HFFc6 (cell line): ENCODE measurements at regions not wholly inside any gene's neighbourhood (a gene's known extent, or its start where the extent isn't known, plus 50 kb on each side); places are given as distances from the start of the nearest gene placed in this dataset.

ENCODE experiments used
- DNase-seq: peaks from one replicate; pipeline ENCODE4 v3.0.0-alpha.2; 2018
- H3K27ac Mint-ChIP-seq: 2 replicates; pipeline ENCODE4 v1.8.0; 2020; ENCODE audit warnings: mild to moderate bottlenecking, mixed read lengths
- H3K27me3 Mint-ChIP-seq: 2 replicates; pipeline ENCODE4 v1.8.0; 2021; ENCODE audit warnings: mild to moderate bottlenecking, moderate library complexity, mixed read lengths; ENCODE audit not compliant: insufficient read depth
- H3K36me3 Mint-ChIP-seq: 2 replicates; pipeline ENCODE4 v1.8.0; 2021; ENCODE audit warnings: low read depth, mixed read lengths
- H3K4me1 Mint-ChIP-seq: 2 replicates; pipeline ENCODE4 v1.8.0; 2020; ENCODE audit warnings: low read depth, mixed read lengths
- H3K4me3 Mint-ChIP-seq: 2 replicates; pipeline ENCODE4 v1.8.0; 2020; ENCODE audit warnings: mild to moderate bottlenecking, moderate library complexity, mixed read lengths
- H3K9me3 Mint-ChIP-seq: 2 replicates; pipeline ENCODE4 v1.8.0; 2020; ENCODE audit warnings: mild to moderate bottlenecking, mixed read lengths
- TF ChIP-seq, protein P1 (sequence below): fragments of 200-600 bp; sonication (generic); IDR thresholded peaks from 2 replicates; pipeline ENCODE4 v1.5.0; 2021; ENCODE audit warnings: antibody characterized with exemption, mild to moderate bottlenecking

DNA sequence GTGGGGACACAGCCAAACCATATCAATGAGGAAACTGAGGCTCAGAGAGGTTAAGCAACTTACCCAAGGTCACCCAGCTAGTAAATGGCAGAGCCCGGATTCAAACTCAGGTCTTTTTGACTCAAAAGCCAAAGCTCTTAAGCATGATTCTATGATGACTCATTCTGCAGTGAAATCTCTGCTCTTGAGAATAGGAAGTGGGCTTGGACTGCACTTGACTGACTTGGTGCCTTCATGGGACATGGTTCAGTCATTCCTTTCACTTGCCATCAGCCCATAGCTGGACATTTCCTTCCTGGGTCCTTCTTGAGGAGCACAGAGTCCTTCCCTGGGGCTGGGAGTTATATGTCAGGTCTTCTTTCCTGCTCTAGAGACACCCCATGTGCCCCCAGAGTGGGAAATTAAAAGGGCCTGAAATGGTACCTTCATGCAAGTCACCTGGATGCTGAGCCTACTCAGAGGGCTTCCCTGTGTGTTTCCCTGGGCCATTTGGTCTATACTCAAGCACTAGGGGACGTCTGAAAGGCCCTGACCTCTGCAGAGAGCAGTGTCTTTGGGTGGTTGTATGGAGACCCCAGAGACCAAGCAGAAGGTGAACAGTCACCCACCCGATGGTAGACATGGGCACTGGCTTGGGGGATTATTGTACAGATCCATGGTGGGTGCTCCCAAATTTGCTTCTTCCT is 62.4 kb upstream of the SDK1 start:
- no peaks in the 10 kb centered on the region for H3K4me1 Mint-ChIP-seq
- TF ChIP-seq, protein P1, sequence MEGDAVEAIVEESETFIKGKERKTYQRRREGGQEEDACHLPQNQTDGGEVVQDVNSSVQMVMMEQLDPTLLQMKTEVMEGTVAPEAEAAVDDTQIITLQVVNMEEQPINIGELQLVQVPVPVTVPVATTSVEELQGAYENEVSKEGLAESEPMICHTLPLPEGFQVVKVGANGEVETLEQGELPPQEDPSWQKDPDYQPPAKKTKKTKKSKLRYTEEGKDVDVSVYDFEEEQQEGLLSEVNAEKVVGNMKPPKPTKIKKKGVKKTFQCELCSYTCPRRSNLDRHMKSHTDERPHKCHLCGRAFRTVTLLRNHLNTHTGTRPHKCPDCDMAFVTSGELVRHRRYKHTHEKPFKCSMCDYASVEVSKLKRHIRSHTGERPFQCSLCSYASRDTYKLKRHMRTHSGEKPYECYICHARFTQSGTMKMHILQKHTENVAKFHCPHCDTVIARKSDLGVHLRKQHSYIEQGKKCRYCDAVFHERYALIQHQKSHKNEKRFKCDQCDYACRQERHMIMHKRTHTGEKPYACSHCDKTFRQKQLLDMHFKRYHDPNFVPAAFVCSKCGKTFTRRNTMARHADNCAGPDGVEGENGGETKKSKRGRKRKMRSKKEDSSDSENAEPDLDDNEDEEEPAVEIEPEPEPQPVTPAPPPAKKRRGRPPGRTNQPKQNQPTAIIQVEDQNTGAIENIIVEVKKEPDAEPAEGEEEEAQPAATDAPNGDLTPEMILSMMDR: no peak
- peaks cover 59% of the 10 kb centered on the region for H3K9me3 Mint-ChIP-seq
- H3K27me3 Mint-ChIP-seq: no peaks in the 10 kb centered on the region
- no peak overlapping the region for H3K27ac Mint-ChIP-seq
- H3K4me3 Mint-ChIP-seq: no peak overlapping the region
- H3K36me3 Mint-ChIP-seq: peaks cover 5% of the 10 kb centered on the region
- DNase-seq: no peak

DNA sequence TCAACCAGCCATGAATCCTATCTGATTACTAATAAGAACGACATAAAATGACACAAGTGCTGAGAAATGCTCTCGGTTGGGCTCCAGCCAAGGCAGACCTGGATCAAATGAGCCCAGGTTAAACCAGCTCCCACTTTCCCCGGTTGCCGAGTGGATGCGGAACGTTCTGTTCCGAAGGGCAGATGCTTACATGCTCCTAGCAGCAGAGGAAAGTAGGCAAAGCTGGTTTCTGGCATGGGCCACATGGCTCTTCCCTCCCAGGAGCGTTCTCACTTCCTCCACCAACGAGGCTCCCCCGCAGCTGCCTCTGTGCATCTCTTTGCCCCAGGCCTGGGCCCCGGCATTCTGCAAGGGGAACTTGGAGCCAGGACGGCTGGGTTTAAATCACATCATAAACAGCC is 61.8 kb upstream of the SDK1 start:
- Mint-ChIP-seq H3K4me3 (no peak overlapping the region), H3K27ac (no peak overlapping the region), H3K36me3 (peaks cover 5% of the 10 kb centered on the region), H3K27me3 (no peaks in the 10 kb centered on the region), H3K9me3 (peaks cover 60% of the 10 kb centered on the region), H3K4me1 (0 out of 2 replicates have a peak, but pooled peaks cover under 1% of the 10 kb centered on the region)
- TF ChIP-seq, protein P1: no peak
- no peak for DNase-seq

DNA sequence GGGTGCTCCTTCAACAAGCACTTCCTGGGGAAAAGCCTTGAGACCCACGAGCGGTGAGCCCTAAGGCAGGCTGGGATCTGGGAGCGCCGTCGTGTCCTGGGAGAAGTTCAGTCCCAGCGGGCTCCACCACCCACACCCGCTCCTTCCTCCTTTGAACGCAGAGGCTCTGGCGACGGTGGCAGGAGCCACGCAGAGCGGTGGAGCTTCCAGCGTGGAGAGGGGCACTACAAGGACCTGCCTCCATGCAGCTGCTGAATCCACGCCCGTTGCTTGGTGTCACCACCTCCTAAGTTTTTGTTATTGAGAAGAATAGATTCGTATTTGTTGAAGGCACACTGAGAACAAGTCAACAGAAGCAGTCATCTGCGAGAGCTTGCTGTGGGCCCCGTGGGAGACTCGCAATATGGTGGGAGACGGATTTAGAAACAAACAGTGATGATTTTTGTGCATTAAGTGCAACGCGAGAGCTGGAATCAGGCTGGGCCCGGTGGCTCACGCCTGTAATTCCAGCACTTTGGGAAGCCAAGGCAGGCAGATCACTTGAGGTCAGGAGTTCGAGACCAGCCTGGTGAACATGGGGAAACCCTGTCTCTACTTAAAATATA is 60.1 kb upstream of the SDK1 start:
- DNase-seq: no peak
- H3K4me1 Mint-ChIP-seq: 0 out of 2 replicates have a peak, but pooled peaks cover 4% of the 10 kb centered on the region
- H3K27me3 Mint-ChIP-seq: no peaks in the 10 kb centered on the region
- no peak overlapping the region for H3K27ac Mint-ChIP-seq
- no peak overlapping the region for H3K4me3 Mint-ChIP-seq
- peaks cover 55% of the 10 kb centered on the region for H3K9me3 Mint-ChIP-seq
- TF ChIP-seq, protein P1: no peak
- H3K36me3 Mint-ChIP-seq: peaks cover 5% of the 10 kb centered on the region; the same call in 1 of the 2 replicates

DNA sequence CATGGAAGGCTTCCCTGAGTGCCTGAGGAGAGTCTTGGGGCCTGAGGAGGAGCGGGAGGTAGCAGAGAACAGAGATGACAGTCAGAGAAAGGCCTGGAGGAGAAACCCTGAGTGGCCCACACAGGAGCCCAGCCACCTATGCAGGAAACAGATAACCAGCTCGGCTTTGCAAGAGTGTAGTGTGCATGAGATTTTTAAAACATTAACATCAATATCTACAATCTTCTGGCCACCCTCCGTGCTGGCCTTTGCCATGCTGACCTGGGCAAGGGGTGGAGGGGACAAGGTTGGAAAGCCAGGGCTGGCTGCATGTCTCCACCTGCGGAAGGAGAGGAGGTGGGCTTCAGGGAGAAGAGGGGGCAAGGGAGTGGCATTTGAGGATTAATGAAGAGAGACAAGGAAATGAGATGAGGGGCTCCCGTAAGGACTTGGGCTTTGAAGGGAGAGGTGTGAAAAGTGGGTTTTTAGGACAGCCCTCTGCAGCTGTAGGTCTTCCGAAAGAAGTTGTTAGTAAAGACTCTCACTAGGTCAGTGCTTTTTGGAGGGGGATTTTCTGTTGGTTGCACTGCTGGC is 59.3 kb upstream of the SDK1 start:
- Mint-ChIP-seq H3K27me3 (no peaks in the 10 kb centered on the region; the same call in 1 of the 2 replicates), H3K4me3 (no peak overlapping the region), H3K27ac (no peak overlapping the region), H3K36me3 (peaks cover 10% of the 10 kb centered on the region; the same call in 1 of the 2 replicates), H3K9me3 (peaks cover 58% of the 10 kb centered on the region), H3K4me1 (0 out of 2 replicates have a peak, but pooled peaks cover 4% of the 10 kb centered on the region)
- DNase-seq: no peak
- TF ChIP-seq, protein P1: no peak

DNA sequence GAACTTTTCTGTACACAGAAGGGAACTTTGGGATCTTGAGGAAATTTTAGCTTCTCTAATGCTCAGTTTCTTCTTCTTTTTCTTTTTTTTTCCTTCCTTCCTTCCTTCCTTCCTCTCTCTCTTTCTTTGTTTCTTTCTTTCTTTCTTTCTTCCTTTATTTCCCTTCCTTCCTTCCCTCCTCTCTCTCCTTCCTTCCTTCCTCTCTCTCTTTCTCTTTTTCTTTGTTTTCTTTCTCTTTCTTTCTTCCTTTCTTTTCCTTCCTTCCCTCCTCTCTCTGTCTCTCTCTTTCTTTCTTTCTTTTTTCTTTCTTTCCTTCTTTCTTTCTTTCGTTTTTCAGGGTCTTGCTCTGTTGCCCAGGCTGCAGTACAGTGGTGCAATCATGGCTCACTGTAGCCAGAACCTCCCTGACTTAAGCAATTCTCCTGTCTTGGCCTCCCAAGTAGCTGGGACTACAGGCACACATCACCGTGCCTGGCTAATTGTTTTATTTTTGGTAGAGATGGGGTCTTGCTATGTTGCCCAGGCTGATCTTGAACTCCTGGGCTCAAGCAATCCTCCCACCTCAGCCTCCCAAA is 58.6 kb upstream of the SDK1 start:
- Mint-ChIP-seq H3K27ac (no peak overlapping the region), H3K36me3 (peaks cover 14% of the 10 kb centered on the region; the same call in 1 of the 2 replicates), H3K27me3 (no peaks in the 10 kb centered on the region; the same call in 1 of the 2 replicates), H3K4me3 (no peak overlapping the region), H3K4me1 (0 out of 2 replicates have a peak, but pooled peaks cover 4% of the 10 kb centered on the region), H3K9me3 (peaks cover 63% of the 10 kb centered on the region)
- DNase-seq: no peak
- TF ChIP-seq, protein P1: no peak
